ENCODE measurements at regions not wholly inside any gene's neighbourhood (a gene's known extent, or its start where the extent isn't known, plus 50 kb on each side); places are given as distances from the start of the nearest gene placed in this dataset.

DNA sequence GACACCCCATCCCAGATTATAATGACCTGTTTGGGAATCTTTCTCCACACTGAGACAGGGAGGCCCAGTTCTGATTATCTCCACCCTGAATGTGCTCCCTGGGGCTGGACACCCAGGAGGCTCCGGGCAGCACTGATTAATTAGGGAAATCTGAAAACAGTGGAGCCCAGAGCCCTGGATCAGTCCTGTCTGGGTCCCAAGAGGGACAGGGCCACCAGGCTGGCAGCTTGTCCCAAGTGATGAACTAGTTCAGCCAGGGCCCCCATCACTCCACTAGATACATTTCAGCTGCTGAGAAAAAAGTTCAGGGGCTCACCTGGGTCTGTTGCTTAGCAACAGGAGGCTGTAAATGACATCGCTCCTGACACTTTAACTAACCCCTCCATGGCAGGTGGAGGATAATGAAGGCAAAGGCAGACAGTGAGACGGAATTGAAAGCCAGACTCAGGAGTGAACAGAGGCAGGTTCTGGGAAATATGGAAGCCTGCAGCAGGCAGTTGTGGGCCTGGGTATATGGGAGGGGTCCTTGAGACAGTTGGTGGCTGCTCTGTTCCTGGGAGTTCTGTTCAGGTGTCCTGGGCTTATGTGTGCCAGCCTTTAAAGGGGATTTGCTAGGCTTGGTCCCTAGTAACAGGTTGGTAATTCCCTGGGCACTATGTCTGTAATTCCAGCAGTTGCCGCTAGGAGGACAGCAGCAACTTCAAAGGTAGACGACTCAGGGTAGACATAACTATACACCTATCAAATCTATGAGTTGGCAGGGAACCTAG lies 78.3 kb upstream of the CTNNBL1 start:
- DNase-seq: peak; percentile 39 to 67
- TF ChIP-seq GATA1 (IDR thresholded peaks at IDR 0.05; ENCODE audit: low read depth, low read length): no peak

DNA sequence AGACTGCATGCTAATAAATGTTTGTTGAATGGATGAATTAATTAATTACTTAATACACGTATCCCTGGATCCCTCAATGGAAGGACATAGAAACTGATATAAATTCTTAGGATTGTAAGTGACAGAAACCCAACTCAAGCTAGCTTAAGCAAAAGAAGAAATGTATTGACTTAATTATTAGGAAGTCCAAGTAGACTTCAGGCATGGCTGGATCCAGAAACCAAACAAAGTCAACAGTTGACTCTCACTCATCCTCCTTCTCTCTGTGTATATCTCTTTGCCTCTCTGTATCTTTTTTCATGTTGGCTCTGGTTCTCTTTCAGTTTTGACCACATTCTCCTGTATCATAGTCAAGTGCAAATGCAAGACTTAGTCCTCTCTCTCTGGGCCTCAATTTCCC lies 82.0 kb upstream of the CTNNBL1 start:
- no peak for DNase-seq
- TF ChIP-seq GATA1 (IDR thresholded peaks at IDR 0.05; ENCODE audit: low read depth, low read length) (no peak), POLR2A (IDR thresholded peaks at IDR 0.05; ENCODE audit: low read length) (no peak)

- no peak for DNase-seq
- TF ChIP-seq POLR2A (IDR thresholded peaks at IDR 0.05; ENCODE audit: low read length) (no peak), GATA1 (IDR thresholded peaks at IDR 0.05; ENCODE audit: low read depth, low read length) (no peak)
These were observed 82.5 kb upstream of the CTNNBL1 start for GRCh38 chr20:37611346-37611745.

DNA sequence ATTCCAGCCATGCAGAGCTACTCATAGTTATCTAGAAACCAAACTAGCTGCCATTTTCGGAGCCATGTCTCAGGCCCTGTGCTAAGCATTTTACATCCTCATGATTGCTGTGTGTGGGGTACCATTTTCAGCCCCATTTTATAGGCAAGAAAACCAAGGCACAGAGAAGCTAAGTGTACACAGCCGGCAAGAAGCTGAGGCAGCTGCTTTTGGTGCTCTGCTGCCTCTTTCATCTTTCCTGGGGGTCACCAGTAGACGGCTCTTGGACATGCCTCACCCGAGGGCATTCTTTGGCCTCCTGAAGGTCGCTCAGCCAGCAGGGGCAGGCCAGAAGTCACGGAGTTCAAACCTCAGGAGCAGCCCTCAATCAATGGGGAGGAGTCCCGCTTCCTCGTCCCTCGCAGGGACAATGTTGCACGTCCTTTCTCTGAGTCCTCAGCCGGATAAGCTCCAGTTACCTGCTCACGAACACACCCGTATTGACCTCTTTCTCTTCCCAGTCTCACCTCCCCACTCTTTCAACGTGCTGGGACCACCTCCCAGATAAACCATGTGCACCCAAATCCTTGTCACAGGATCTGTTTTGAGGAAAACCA lies 82.6 kb upstream of the BLCAP start:
- no peak for DNase-seq
- TF ChIP-seq POLR2A (IDR thresholded peaks at IDR 0.05; ENCODE audit: low read length): no peak
- TF ChIP-seq GATA1 (IDR thresholded peaks at IDR 0.05; ENCODE audit: low read depth, low read length): no peak

GRCh38 chr20:37602634-37603033 lies 75.0 kb upstream of the BLCAP start:
- TF ChIP-seq POLR2A (IDR thresholded peaks at IDR 0.05; ENCODE audit: low read length) (no peak), GATA1 (IDR thresholded peaks at IDR 0.05; ENCODE audit: low read depth, low read length) (no peak)
- no peak for DNase-seq

DNA sequence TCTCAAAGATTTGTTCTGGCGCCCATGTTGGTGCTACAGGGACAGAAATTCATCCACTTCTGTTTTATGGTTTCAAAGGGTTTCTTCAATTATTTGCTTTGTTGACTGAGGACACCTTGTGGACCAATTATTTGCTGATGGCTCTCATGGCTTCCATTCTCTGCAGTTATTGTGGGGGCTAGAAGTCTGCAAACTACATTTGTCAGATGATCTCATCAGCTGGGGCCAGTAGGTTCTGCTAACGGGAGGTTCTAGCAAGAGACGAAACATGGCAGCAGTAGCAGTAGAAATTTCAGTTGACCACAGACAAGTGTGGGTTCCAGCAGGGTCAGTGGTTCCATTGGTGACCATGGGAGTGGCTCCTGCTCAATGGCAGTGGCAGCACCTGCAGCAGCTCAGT lies 72.8 kb upstream of the BLCAP start:
- TF ChIP-seq POLR2A (IDR thresholded peaks at IDR 0.05; ENCODE audit: low read length): no peak
- no peak for TF ChIP-seq GATA1 (IDR thresholded peaks at IDR 0.05; ENCODE audit: low read depth, low read length)
- DNase-seq: no peak

DNA sequence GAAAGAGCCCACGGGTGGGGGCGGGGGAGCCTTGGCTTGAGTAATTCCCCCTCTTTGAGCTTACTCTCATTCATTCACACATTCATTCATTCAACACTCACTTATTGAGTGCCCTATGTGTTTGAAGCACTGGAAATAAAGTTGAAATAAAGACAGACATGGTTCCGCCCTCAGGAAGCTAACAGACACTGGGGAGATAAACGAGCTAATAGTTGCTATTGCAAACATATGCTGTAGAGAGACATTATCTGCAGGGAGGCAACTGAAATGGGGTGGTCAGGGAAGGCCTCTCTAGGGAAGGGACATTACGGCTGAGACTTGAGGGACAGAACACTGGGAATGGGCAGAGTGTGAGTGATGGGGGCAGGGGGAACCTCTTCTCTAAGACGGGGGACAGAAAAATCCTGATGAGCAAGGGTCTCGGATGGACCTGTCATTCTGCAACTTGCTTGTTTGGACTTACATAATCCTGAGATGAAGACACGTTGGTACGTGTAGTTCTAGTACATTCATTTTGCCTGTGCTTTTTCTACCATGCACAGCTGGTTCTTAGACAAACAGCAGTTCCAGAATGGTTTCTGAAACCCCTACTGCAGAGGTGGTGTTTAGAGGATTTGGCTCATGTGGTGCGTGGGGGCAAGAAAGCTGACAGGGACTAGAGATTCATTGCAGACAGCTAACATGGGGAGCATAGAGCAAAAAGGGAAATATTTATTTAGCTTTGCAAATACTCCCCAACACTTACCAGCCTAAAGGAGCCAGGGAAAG lies 71.1 kb upstream of the BLCAP start:
- TF ChIP-seq GATA1 (IDR thresholded peaks at IDR 0.05; ENCODE audit: low read depth, low read length) (no peak), POLR2A (IDR thresholded peaks at IDR 0.05; ENCODE audit: low read length) (no peak)
- DNase-seq: no peak

GRCh38 chr20:37598100-37598543 lies 70.4 kb upstream of the BLCAP start:
- DNase-seq: no peak
- TF ChIP-seq GATA1 (IDR thresholded peaks at IDR 0.05; ENCODE audit: low read depth, low read length) (no peak), POLR2A (IDR thresholded peaks at IDR 0.05; ENCODE audit: low read length) (no peak)

- TF ChIP-seq GATA1 (IDR thresholded peaks at IDR 0.05; ENCODE audit: low read depth, low read length) (no peak), POLR2A (IDR thresholded peaks at IDR 0.05; ENCODE audit: low read length) (no peak)
- DNase-seq: no peak
These were observed 69.3 kb upstream of the BLCAP start for GRCh38 chr20:37596890-37597536.

GRCh38 chr20:37596168-37596567 lies 68.5 kb upstream of the BLCAP start:
- DNase-seq: no peak
- no peak for TF ChIP-seq POLR2A (IDR thresholded peaks at IDR 0.05; ENCODE audit: low read length)
- TF ChIP-seq GATA1 (IDR thresholded peaks at IDR 0.05; ENCODE audit: low read depth, low read length): no peak

DNA sequence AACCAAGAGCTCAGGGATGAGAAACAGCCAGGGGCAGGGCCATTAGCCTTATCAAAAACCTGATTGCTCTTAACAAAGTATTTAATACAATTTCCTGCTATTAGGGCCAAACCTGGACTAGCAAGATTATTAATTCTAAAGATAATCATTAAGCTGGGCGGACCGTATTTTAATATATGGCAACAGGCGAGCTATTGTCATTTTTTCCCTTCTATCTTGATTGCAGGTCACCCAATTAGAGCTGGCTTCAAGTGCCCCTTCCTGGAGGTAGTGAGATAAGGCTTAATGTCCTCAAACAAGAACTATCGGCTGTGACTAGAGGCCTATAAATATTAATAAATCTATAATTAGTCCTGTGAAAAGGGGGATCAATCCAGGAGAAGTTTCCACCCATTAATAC lies 66.0 kb upstream of the BLCAP start:
- TF ChIP-seq GATA1 (IDR thresholded peaks at IDR 0.05; ENCODE audit: low read depth, low read length): no peak
- TF ChIP-seq POLR2A (IDR thresholded peaks at IDR 0.05; ENCODE audit: low read length): no peak
- no peak for DNase-seq

DNA sequence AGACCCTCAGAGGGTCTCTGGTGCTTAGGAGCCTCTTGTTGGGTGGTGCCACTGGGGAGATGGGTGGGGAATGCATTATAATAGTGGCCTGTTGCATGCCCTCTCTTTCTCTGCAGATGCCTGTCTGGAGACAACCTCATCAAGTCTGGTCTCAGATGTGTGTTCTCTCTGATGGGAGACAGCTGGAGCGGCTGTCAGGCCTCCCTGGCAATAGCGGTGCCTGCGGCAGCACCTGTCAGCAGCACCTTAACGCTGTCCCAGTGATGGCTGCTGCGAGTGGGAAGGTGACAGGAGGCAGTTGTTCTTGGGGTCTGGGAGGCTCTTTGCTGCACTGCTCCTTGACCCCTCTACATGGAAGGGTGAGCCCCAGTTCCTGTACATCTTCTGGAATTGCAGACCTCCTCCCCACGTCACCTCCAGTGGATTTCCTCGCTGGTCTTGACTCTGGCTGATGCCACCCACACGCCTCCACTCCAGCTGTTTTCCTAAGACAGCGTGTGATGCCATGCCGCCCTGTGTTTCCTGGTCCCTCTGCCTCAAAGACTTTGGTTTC lies 63.3 kb upstream of the BLCAP start:
- DNase-seq: no peak
- TF ChIP-seq POLR2A (IDR thresholded peaks at IDR 0.05; ENCODE audit: low read length): no peak
- no peak for TF ChIP-seq GATA1 (IDR thresholded peaks at IDR 0.05; ENCODE audit: low read depth, low read length)

- TF ChIP-seq GATA1 (IDR thresholded peaks at IDR 0.05; ENCODE audit: low read depth, low read length) (no peak), POLR2A (IDR thresholded peaks at IDR 0.05; ENCODE audit: low read length) (no peak)
- DNase-seq: no peak
These were observed 58.4 kb upstream of the BLCAP start for GRCh38 chr20:37586078-37586477.

All from erythroblast (primary cell).